A673 (cell line): ENCODE measurements at regions not wholly inside any gene's neighbourhood (a gene's known extent, or its start where the extent isn't known, plus 50 kb on each side); places are given as distances from the start of the nearest gene placed in this dataset.

Experiments used
- BruUV-seq: library from RNA; stranded (reverse); fragments of 400-500 nt; replicated peaks from 2 replicates; lab custom pipeline; 2021; lab: Mats Ljungman, UMichigan
- CTCF ChIA-PET: fragments of 300-600 bp; sonication (Branson Sonifier 250); formaldehyde crosslinking; loops from one replicate; lab custom pipeline; 2022; ENCODE audit warnings: antibody characterized with exemption; lab: Charles Lee
- POLR2A ChIA-PET: fragments of 300-600 bp; sonication (Branson Sonifier 250); formaldehyde crosslinking; loops from one replicate; lab custom pipeline; 2022; ENCODE audit warnings: antibody characterized with exemption; ENCODE audit not compliant: low non-redundant PET; lab: Charles Lee
- DNase-seq: peaks from one replicate; pipeline ENCODE4 v3.0.0-alpha.2; 2015; ENCODE audit warnings: low spot score
- H3K27ac ChIP-seq: fragments of 200-600 bp; sonication (generic); 2 replicates; pipeline ENCODE4 v1.5.1; 2016; ENCODE audit warnings: mixed run types, low read depth, mild to moderate bottlenecking, mixed read lengths, antibody characterized with exemption, low read length; ENCODE audit not compliant: poor library complexity, severe bottlenecking
- H3K27me3 ChIP-seq: fragments of 200-600 bp; sonication (generic); replicated peaks from 2 replicates; pipeline ENCODE4 v1.6.1; 2017; ENCODE audit warnings: mixed run types, low read depth, mild to moderate bottlenecking, mixed read lengths, antibody characterized with exemption, low read length; ENCODE audit not compliant: insufficient read depth, poor library complexity
- H3K36me3 ChIP-seq: fragments of 200-600 bp; sonication (generic); 2 replicates; pipeline ENCODE4 v1.6.1; 2016; ENCODE audit warnings: mixed run types, mild to moderate bottlenecking, mixed read lengths, antibody characterized with exemption, low read length; ENCODE audit not compliant: insufficient read depth, poor library complexity, severe bottlenecking
- H3K4me1 ChIP-seq: fragments of 200-600 bp; sonication (generic); 2 replicates; pipeline ENCODE4 v1.6.1; 2017; ENCODE audit warnings: mixed run types, mild to moderate bottlenecking, mixed read lengths, antibody characterized with exemption, low read length; ENCODE audit not compliant: insufficient read depth, poor library complexity, severe bottlenecking
- H3K4me3 ChIP-seq: fragments of 200-600 bp; sonication (generic); 2 replicates; pipeline ENCODE4 v1.5.1; 2016; ENCODE audit warnings: low read depth, mixed run types, mild to moderate bottlenecking, mixed read lengths, low read length; ENCODE audit not compliant: poor library complexity, severe bottlenecking
- H3K9me3 ChIP-seq: fragments of 200-600 bp; sonication (generic); 2 replicates; pipeline ENCODE4 v1.6.1; 2016; ENCODE audit warnings: mixed run types, low read depth, mild to moderate bottlenecking, mixed read lengths, antibody characterized with exemption, low read length; ENCODE audit not compliant: poor library complexity, severe bottlenecking
- EZH2 ChIP-seq: fragments of 200-600 bp; sonication (generic); IDR thresholded peaks from 2 replicates; pipeline ENCODE4 v1.6.1; 2017; ENCODE audit warnings: borderline replicate concordance, low read depth, mild to moderate bottlenecking, mixed read lengths, antibody characterized with exemption, low read length; ENCODE audit not compliant: poor library complexity, severe bottlenecking
- intact Hi-C: fragments of 100-400 bp; cut with micrococcal nuclease; formaldehyde crosslinking; loops from one replicate; pipeline ENCODE4 v1.10.0; 2022; ENCODE audit not compliant: unreplicated experiment
- TF ChIP-seq, protein P1 (sequence below): fragments of 300-800, 200-600 bp; sonication (generic); conservative IDR thresholded peaks from 2 replicates; pipeline ENCODE4 v1.5.1; 2017; ENCODE audit warnings: low read depth, mild to moderate bottlenecking, antibody characterized with exemption, low read length, moderate library complexity, mixed read lengths

GRCh38 chr7:20927976-20928375 is 141.3 kb upstream of the SP8 start:
- H3K27ac ChIP-seq = no peak overlapping the region
- intact Hi-C loops = no loop called here
- H3K4me3 ChIP-seq = no peak overlapping the region
- TF ChIP-seq, protein P1, sequence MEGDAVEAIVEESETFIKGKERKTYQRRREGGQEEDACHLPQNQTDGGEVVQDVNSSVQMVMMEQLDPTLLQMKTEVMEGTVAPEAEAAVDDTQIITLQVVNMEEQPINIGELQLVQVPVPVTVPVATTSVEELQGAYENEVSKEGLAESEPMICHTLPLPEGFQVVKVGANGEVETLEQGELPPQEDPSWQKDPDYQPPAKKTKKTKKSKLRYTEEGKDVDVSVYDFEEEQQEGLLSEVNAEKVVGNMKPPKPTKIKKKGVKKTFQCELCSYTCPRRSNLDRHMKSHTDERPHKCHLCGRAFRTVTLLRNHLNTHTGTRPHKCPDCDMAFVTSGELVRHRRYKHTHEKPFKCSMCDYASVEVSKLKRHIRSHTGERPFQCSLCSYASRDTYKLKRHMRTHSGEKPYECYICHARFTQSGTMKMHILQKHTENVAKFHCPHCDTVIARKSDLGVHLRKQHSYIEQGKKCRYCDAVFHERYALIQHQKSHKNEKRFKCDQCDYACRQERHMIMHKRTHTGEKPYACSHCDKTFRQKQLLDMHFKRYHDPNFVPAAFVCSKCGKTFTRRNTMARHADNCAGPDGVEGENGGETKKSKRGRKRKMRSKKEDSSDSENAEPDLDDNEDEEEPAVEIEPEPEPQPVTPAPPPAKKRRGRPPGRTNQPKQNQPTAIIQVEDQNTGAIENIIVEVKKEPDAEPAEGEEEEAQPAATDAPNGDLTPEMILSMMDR = no peak
- TF ChIP-seq EZH2 = no peak
- ChIA-PET CTCF (no interaction called here), POLR2A (no interaction called here)
- peaks cover 20% of the 10 kb centered on the region for H3K27me3 ChIP-seq
- H3K36me3 ChIP-seq = no peaks in the 10 kb centered on the region
- no peaks in the 10 kb centered on the region for H3K4me1 ChIP-seq
- no TSS peak for BruUV-seq
- H3K9me3 ChIP-seq = no peaks in the 10 kb centered on the region
- DNase-seq = no peak

- no peaks in the 10 kb centered on the region for H3K4me1 ChIP-seq
Observed at GRCh38 chr7:20929199-20929598, 142.5 kb upstream of the SP8 start.

DNA sequence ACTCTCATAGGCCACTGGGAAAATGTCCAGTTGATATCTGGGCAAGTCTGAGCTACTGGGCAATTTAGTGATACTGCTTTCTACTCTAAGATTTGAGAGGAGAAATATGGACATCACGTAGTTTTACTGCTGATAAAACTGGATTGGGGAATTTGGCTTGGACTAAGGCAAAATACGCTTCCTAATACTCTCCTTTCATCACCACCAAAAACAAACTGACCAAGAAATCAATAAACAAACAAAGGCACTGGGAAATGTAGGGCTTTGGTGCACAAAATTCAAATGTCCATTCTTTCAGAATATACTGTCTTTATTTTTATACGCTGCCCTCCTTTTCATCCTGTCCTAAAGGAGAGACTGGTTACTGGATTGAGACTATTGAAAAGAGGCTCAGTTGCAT is 145.1 kb upstream of the SP8 start:
- intact Hi-C loops = no loop called here
- DNase-seq = no peak
- Histone ChIP-seq H3K36me3 (no peaks in the 10 kb centered on the region), H3K4me1 (no peaks in the 10 kb centered on the region), H3K4me3 (no peak overlapping the region), H3K27ac (no peak overlapping the region), H3K9me3 (no peaks in the 10 kb centered on the region), H3K27me3 (peaks cover 46% of the 10 kb centered on the region)
- CTCF ChIA-PET = no interaction called here
- BruUV-seq = no TSS peak
- TF ChIP-seq, protein P1 = no peak
- TF ChIP-seq EZH2 = no peak
- POLR2A ChIA-PET = interaction anchor here (0.7 kb wide), 1 partner anchor 602 kb away, joined by 4 read pairs; no protein-coding TSS in a partner anchor

More at GRCh38 chr7:20929199-20929598, 142.5 kb upstream of the SP8 start:
- Histone ChIP-seq H3K4me3 (no peak overlapping the region), H3K27me3 (peaks cover 32% of the 10 kb centered on the region), H3K27ac (no peak overlapping the region), H3K9me3 (no peaks in the 10 kb centered on the region), H3K36me3 (no peaks in the 10 kb centered on the region)
- TF ChIP-seq, protein P1 = no peak
- no peak for TF ChIP-seq EZH2
- intact Hi-C loops = no loop called here
- BruUV-seq = no TSS peak
- DNase-seq = no peak
- ChIA-PET POLR2A (no interaction called here), CTCF (no interaction called here)
